T-helper 17 cell (primary cell): ENCODE measurements at regions not wholly inside any gene's neighbourhood (a gene's known extent, or its start where the extent isn't known, plus 50 kb on each side); places are given as distances from the start of the nearest gene placed in this dataset.

Experiments used
- ATAC-seq: fragments of 150-1000 bp; cut with Tn5 transposase; 2 replicates; pipeline ENCODE4 v1.10.0; 2021; ENCODE audit warnings: mild to moderate bottlenecking, moderate library complexity
- DNase-seq, 3 donors: peaks; one replicate each; pipeline versions ENCODE4 v3.0.0 to v3.0.0-alpha.2; 2020 to 2021
- H3K9me3 ChIP-seq: one replicate; pipeline ENCODE4 v1.7.0; 2013; ENCODE audit warnings: low read length, mild to moderate bottlenecking; ENCODE audit not compliant: control insufficient read depth, poor library complexity, severe bottlenecking
- H3K27ac Mint-ChIP-seq: one replicate; pipeline ENCODE4 v1.8.0; 2022; ENCODE audit warnings: mild to moderate bottlenecking, moderate library complexity, mixed read lengths
- H3K27me3 Mint-ChIP-seq: one replicate; pipeline ENCODE4 v1.8.0; 2022; ENCODE audit warnings: mixed read lengths
- H3K36me3 Mint-ChIP-seq: one replicate; pipeline ENCODE4 v1.8.0; 2022; ENCODE audit warnings: low read depth, mixed read lengths
- H3K4me1 Mint-ChIP-seq: one replicate; pipeline ENCODE4 v1.8.0; 2022; ENCODE audit warnings: mild to moderate bottlenecking, mixed read lengths
- H3K4me3 Mint-ChIP-seq: one replicate; pipeline ENCODE4 v1.8.0; 2022; ENCODE audit warnings: mild to moderate bottlenecking, moderate library complexity, mixed read lengths

DNA sequence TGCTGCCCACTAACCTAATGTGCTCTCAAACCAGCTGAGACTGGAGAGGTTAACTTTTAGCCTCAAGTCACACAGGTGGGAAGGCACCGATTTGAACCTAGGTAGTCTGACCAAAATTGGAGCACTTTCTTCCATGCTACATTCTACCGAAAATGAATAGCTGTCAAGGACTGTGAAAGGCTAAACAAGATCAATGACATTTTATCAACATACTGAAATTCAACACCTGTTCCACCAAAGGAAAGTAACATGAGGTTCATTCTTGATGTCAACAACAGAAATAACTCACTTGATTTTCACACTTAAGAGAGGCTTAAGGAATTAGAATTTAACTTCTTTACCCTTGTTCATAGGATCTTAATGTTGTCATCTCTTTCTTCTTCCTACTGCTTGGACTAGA, 284.4 kb upstream of the MON1B start:
- H3K9me3 ChIP-seq, result no peaks in the 10 kb centered on the region
- H3K4me1 Mint-ChIP-seq, result no peaks in the 10 kb centered on the region
- H3K27me3 Mint-ChIP-seq, result no peaks in the 10 kb centered on the region
- no peak overlapping the region for H3K27ac Mint-ChIP-seq
- no peak for DNase-seq
- no peak overlapping the region for H3K4me3 Mint-ChIP-seq
- no peak for ATAC-seq
- H3K36me3 Mint-ChIP-seq, result no peaks in the 10 kb centered on the region

DNA sequence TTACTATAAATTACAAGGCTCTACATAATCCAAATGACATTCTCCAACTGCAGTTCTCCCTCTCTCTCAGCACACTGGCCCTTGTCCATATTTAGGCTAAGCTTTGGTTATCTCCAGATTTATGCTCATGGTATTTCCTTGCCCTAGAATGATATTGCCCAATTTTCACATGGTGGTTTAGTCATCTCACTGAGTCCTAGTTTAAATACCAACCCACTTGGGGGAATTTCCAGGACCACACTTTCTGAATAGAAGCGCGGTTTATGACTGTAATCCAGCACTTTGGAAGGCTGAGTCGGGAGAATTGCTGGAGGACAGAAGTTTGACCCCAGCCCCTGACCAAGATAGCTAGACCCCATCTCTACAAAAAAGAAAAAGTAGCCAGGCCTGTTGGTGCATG, 280.1 kb upstream of the MON1B start:
- Mint-ChIP-seq H3K4me1 (no peaks in the 10 kb centered on the region), H3K27me3 (no peaks in the 10 kb centered on the region), H3K36me3 (no peaks in the 10 kb centered on the region), H3K4me3 (no peak overlapping the region), H3K27ac (no peak overlapping the region)
- H3K9me3 ChIP-seq, result no peaks in the 10 kb centered on the region
- ATAC-seq (no peak), DNase-seq (no peak)

DNA sequence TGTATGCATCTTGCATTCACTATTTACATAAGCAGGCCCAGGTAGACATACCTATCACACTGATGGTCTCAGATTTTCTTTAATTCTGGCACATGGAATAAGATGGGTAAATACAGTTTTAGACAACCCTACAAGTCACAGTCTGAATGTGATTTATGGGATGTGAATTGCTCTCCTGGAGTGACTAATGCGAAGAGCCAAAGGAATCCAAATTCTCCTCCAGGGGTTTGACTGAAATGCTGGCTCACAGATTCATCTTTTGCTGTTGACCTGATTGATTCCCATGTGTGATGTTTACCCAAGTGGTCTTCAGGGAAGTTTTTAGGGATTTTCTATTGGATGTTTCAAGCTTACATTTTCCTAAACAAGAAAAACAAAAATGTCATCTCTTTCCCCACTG, 277.9 kb upstream of the MON1B start:
- ATAC-seq (no peak), DNase-seq (no peak)
- H3K36me3 Mint-ChIP-seq, result no peaks in the 10 kb centered on the region
- H3K4me1 Mint-ChIP-seq, result no peaks in the 10 kb centered on the region
- H3K9me3 ChIP-seq, result no peaks in the 10 kb centered on the region
- no peak overlapping the region for H3K27ac Mint-ChIP-seq
- no peaks in the 10 kb centered on the region for H3K27me3 Mint-ChIP-seq
- no peak overlapping the region for H3K4me3 Mint-ChIP-seq

DNA sequence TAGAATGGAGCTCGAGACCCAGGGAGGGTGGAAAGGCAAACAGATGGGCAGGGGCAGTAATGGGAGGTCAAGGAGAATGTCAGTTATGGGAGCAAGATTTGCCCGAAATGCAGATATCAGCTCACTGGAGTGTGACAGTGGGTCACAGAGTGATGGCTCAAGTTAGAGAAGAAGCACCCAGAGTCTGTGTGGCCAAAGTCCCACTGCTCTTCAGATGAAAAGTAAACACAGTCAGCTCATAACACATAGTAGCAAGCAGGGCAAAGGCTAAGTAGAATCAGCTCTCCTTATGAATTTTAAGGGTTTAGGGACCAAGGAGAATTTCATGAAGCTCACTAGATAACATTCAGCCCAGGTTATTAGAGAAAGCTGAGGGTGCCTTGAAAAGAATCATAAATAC, 264.9 kb upstream of the MON1B start:
- no peak overlapping the region for H3K27ac Mint-ChIP-seq

DNA sequence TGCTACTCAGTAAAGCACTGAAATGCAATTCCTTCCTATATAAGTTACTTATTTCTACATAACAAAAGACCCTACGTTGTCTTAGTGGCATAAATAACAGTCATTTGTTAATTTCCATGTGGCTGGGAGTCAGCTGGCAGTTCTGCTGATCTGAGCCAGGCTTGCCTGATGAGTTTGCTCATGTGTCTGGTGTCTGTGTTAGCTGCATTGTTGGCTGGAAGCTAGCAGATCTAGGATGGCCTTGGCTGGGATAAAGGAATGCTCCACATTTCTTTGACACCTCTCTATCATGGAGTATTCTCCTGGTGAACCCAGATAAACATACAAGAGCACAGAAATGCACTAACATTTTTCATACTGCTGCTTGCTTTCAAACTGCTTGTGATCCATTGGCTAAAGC, 264.4 kb upstream of the MON1B start:
- no peak overlapping the region for H3K4me3 Mint-ChIP-seq
- H3K27me3 Mint-ChIP-seq, result no peaks in the 10 kb centered on the region
- no peak overlapping the region for H3K27ac Mint-ChIP-seq
- ATAC-seq, result no peak
- no peaks in the 10 kb centered on the region for H3K9me3 ChIP-seq
- H3K4me1 Mint-ChIP-seq, result no peaks in the 10 kb centered on the region
- H3K36me3 Mint-ChIP-seq, result no peaks in the 10 kb centered on the region
- no peak for DNase-seq

More for the DNA sequence above, 264.9 kb upstream of the MON1B start:
- DNase-seq (no peak), ATAC-seq (no peak)
- no peaks in the 10 kb centered on the region for H3K36me3 Mint-ChIP-seq
- H3K9me3 ChIP-seq, result no peaks in the 10 kb centered on the region
- no peaks in the 10 kb centered on the region for H3K27me3 Mint-ChIP-seq
- no peaks in the 10 kb centered on the region for H3K4me1 Mint-ChIP-seq
- no peak overlapping the region for H3K4me3 Mint-ChIP-seq

- H3K9me3 ChIP-seq, result no peaks in the 10 kb centered on the region
- Mint-ChIP-seq H3K4me3 (no peak overlapping the region), H3K4me1 (no peaks in the 10 kb centered on the region), H3K27me3 (no peaks in the 10 kb centered on the region), H3K27ac (no peak overlapping the region), H3K36me3 (no peaks in the 10 kb centered on the region)
- ATAC-seq (no peak), DNase-seq (no peak)
These were observed 259.8 kb upstream of the MON1B start for GRCh38 chr16:76931186-76931585.

DNA sequence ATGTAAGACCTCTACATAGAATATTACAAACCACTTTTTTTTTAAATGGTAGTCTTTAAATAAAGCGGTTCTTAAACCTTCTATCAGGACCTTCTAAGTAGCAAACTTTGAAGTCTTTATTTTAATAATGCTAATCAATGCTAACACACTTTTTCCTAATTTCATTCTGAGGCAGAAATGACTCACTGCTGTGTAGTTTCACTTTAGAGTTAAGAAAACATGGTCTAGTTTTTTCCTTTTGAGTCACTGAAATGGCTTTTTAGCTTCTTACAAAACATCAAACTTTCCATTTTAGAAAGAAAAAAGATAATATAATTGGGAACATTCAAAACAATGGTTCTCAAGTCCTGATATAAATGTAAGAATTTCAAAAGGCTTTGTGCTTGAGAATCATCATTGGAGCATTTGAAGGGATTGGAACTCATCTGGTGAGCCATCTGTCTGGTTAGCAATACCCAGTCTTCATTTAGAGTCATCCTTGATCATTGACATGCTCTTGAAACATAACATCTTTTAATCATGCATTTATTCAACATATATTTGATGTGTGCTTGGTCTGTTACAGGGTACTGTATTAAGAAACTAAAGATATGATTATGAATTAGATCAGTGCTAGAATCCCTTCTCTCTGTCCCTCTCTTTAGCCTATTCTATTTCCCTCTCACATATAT, 258.3 kb upstream of the MON1B start:
- no peaks in the 10 kb centered on the region for H3K9me3 ChIP-seq
- no peak overlapping the region for H3K4me3 Mint-ChIP-seq
- no peak for ATAC-seq
- no peak overlapping the region for H3K27ac Mint-ChIP-seq
- H3K36me3 Mint-ChIP-seq, result no peaks in the 10 kb centered on the region
- DNase-seq, result no peak
- H3K27me3 Mint-ChIP-seq, result no peaks in the 10 kb centered on the region
- no peaks in the 10 kb centered on the region for H3K4me1 Mint-ChIP-seq

DNA sequence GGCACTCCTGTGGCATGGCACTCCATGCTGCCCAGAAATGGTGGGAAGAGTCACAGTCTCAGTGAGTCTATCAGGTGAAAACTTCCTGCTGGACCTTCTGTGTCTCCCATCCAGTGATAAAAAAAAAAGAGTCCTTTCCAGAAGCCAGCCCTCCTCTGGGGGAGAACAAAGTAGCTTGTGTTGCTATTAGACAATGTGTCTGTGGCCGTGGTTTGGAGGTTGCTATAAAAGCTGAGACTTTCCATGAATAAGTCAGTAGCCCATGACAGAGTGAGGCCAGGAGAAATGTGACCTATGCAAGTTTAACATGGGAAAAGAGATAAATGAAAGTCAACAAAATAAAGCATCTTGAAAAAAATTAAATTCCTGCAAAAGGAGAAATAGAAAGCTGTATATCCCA, 250.7 kb upstream of the MON1B start:
- no peaks in the 10 kb centered on the region for H3K36me3 Mint-ChIP-seq
- ATAC-seq (no peak), DNase-seq (no peak)
- H3K4me1 Mint-ChIP-seq, result no peaks in the 10 kb centered on the region
- no peaks in the 10 kb centered on the region for H3K9me3 ChIP-seq
- no peak overlapping the region for H3K4me3 Mint-ChIP-seq
- no peak overlapping the region for H3K27ac Mint-ChIP-seq
- H3K27me3 Mint-ChIP-seq, result no peaks in the 10 kb centered on the region

DNA sequence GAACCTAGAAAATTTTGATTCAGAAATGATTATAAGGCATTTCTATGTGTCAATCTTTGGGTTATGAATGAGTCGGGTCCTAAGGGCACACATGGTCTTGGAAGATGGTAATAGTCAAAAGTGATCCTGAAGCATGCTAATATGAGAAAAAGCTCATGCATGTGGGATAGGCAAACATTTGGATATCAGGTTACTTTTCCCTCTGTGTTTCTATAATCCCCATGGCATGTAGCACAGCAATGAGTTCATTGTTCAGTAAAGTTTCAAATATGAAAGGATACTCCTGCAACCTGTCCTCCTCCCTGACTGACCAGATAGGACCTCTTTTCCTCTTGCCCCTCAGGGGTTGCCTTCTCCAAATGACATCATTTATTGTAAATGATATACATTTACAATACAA, 249.9 kb upstream of the MON1B start:
- no peak overlapping the region for H3K4me3 Mint-ChIP-seq
- DNase-seq, result no peak
- H3K9me3 ChIP-seq, result no peaks in the 10 kb centered on the region
- H3K4me1 Mint-ChIP-seq, result no peaks in the 10 kb centered on the region
- H3K27me3 Mint-ChIP-seq, result no peaks in the 10 kb centered on the region
- no peak overlapping the region for H3K27ac Mint-ChIP-seq
- no peak for ATAC-seq
- H3K36me3 Mint-ChIP-seq, result no peaks in the 10 kb centered on the region

DNA sequence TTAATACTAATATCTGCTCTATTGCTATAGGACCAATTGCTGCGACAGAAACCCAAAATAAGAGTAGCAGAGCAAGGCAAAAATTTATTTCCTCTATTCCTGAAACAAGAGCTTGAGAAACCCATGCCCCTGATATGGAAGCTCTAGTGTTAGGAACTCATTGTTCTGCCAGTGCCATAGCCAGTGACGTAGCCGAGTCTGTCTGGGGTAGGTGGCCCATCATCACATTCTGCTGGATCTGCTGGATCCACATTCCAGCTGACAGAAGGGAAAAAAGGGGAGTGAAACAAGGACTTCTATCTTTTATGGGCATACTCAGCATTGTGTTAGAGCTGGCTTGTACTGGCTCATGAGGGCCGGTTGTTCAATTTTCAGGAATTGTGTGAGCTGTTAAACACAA, 248.9 kb upstream of the MON1B start:
- DNase-seq, result no peak
- ATAC-seq, result no peak
- no peak overlapping the region for H3K27ac Mint-ChIP-seq
- H3K9me3 ChIP-seq, result no peaks in the 10 kb centered on the region
- no peaks in the 10 kb centered on the region for H3K36me3 Mint-ChIP-seq
- no peak overlapping the region for H3K4me3 Mint-ChIP-seq
- no peaks in the 10 kb centered on the region for H3K27me3 Mint-ChIP-seq
- no peaks in the 10 kb centered on the region for H3K4me1 Mint-ChIP-seq

- Mint-ChIP-seq H3K36me3 (no peaks in the 10 kb centered on the region), H3K4me1 (no peaks in the 10 kb centered on the region), H3K27me3 (no peaks in the 10 kb centered on the region), H3K4me3 (no peak overlapping the region), H3K27ac (no peak overlapping the region)
- ATAC-seq (no peak), DNase-seq (no peak)
- no peaks in the 10 kb centered on the region for H3K9me3 ChIP-seq
These were observed 247.1 kb upstream of the MON1B start for GRCh38 chr16:76943921-76944320.

GRCh38 chr16:76946879-76947278, 244.1 kb upstream of the MON1B start:
- no peak overlapping the region for H3K4me3 Mint-ChIP-seq
- no peaks in the 10 kb centered on the region for H3K36me3 Mint-ChIP-seq
- H3K27ac Mint-ChIP-seq, result no peak overlapping the region
- DNase-seq (no peak), ATAC-seq (no peak)
- no peaks in the 10 kb centered on the region for H3K4me1 Mint-ChIP-seq
- no peaks in the 10 kb centered on the region for H3K27me3 Mint-ChIP-seq
- H3K9me3 ChIP-seq, result no peaks in the 10 kb centered on the region

DNA sequence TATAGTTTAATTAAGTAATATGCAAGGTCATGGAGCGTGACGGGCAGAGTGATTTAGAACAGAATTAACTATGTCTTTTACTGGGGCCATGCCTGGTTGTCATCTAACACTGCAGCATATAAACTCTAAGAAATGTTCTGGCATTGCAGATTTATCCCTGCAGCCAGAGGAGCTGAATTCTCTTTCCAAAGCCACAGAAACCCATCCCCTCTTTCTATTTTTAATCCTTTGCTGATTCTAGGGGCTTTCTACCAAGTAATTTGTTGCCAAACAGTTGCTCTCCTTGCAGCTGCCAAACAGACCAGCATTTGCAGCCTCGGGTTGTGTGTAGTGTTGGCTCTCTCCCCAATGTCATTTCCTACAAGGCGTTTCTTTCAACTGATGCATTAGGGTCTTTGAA, 243.2 kb upstream of the MON1B start:
- ATAC-seq (no peak), DNase-seq (no peak)
- Mint-ChIP-seq H3K27me3 (no peaks in the 10 kb centered on the region), H3K4me3 (no peak overlapping the region), H3K36me3 (no peaks in the 10 kb centered on the region), H3K4me1 (no peaks in the 10 kb centered on the region), H3K27ac (no peak overlapping the region)
- H3K9me3 ChIP-seq, result no peaks in the 10 kb centered on the region

GRCh38 chr16:76955629-76956028, 235.4 kb upstream of the MON1B start:
- H3K36me3 Mint-ChIP-seq, result no peaks in the 10 kb centered on the region
- H3K27ac Mint-ChIP-seq, result no peak overlapping the region
- no peaks in the 10 kb centered on the region for H3K9me3 ChIP-seq
- no peaks in the 10 kb centered on the region for H3K27me3 Mint-ChIP-seq
- no peaks in the 10 kb centered on the region for H3K4me1 Mint-ChIP-seq
- H3K4me3 Mint-ChIP-seq, result no peak overlapping the region
- no peak for DNase-seq
- ATAC-seq, result no peak
